Keratinocyte (primary cell): ENCODE measurements at regions not wholly inside any gene's neighbourhood (a gene's known extent, or its start where the extent isn't known, plus 50 kb on each side); places are given as distances from the start of the nearest gene placed in this dataset.

Experiments
- DNase-seq: peaks from one replicate; pipeline ENCODE4 v3.0.0-alpha.2; 2011; ENCODE audit warnings: low read depth, missing footprints, low spot score
- FAIRE-seq: peaks from 2 replicates; lab custom pipeline; 2011; peaks lifted over from hg19 to GRCh38; lab: Jason Lieb, UNC
- H2AFZ ChIP-seq: 2 replicates; pipeline ENCODE4 v1.6.0; 2012; ENCODE audit warnings: low read length, control low read depth, inconsistent platforms; ENCODE audit not compliant: control insufficient read depth
- H3K27ac ChIP-seq: 2 replicates; pipeline ENCODE4 v1.5.1; 2011; ENCODE audit warnings: low read length; ENCODE audit not compliant: control insufficient read depth, insufficient read depth
- H3K27me3 ChIP-seq: 3 replicates; pipeline ENCODE4 v1.6.0; 2011; ENCODE audit warnings: low read length; ENCODE audit not compliant: control insufficient read depth, insufficient read depth; ENCODE audit errors: extremely low read depth
- H3K36me3 ChIP-seq, 2 experiments: 2 replicates in 1 of 2; 3 replicates in 1 of 2; pipeline ENCODE4 v1.5.1; 2011; ENCODE audit warnings: low read length in 2 of 2, mild to moderate bottlenecking in 1 of 2; ENCODE audit not compliant: control insufficient read depth in 2 of 2, insufficient read depth in 2 of 2; ENCODE audit errors: extremely low read depth in 1 of 2
- H3K4me1 ChIP-seq: 3 replicates; pipeline ENCODE4 v1.5.1; 2011; ENCODE audit warnings: low read length; ENCODE audit not compliant: control insufficient read depth, insufficient read depth; ENCODE audit errors: extremely low read depth
- H3K4me2 ChIP-seq: 3 replicates; pipeline ENCODE4 v1.6.0; 2011; ENCODE audit warnings: low read depth, low read length; ENCODE audit not compliant: control insufficient read depth, insufficient read depth; ENCODE audit errors: extremely low read depth
- H3K4me3 ChIP-seq, 3 experiments: fragments of 200-600 bp in 1 of 3; sonication (generic) in 1 of 3; 2 replicates in 2 of 3; 3 replicates in 1 of 3; pipeline ENCODE4 v1.5.1; 2011 to 2016; ENCODE audit warnings: low read length in 3 of 3, mild to moderate bottlenecking in 3 of 3, control low read depth in 2 of 3, inconsistent platforms in 1 of 3, low read depth in 1 of 3, mixed read lengths in 1 of 3, mixed run types in 1 of 3, moderate library complexity in 1 of 3; ENCODE audit not compliant: control insufficient read depth in 2 of 3, insufficient read depth in 2 of 3; ENCODE audit errors: extremely low read depth in 1 of 3
- H3K79me2 ChIP-seq: 2 replicates; pipeline ENCODE4 v1.6.0; 2012; ENCODE audit warnings: low read length; ENCODE audit not compliant: control insufficient read depth, insufficient read depth
- H3K9ac ChIP-seq: 3 replicates; pipeline ENCODE4 v1.6.0; 2011; ENCODE audit warnings: low read length; ENCODE audit not compliant: control insufficient read depth, insufficient read depth; ENCODE audit errors: extremely low read depth
- H3K9me1 ChIP-seq: 3 replicates; pipeline ENCODE4 v1.6.0; 2011; ENCODE audit warnings: low read length; ENCODE audit not compliant: control insufficient read depth, insufficient read depth; ENCODE audit errors: extremely low read depth
- H3K9me3 ChIP-seq: 2 replicates; pipeline ENCODE4 v1.5.1; 2012; ENCODE audit warnings: low read depth, low read length; ENCODE audit not compliant: control insufficient read depth
- H4K20me1 ChIP-seq: 3 replicates; pipeline ENCODE4 v1.6.0; 2011; ENCODE audit warnings: low read length; ENCODE audit not compliant: control insufficient read depth, insufficient read depth; ENCODE audit errors: extremely low read depth
- EZH2 ChIP-seq: IDR thresholded peaks from one replicate; pipeline ENCODE4 v1.6.1; 2012; ENCODE audit warnings: inconsistent platforms, mild to moderate bottlenecking, low read length, moderate library complexity
- dilution Hi-C: fragments of 300-500 bp; cut with MboI; formaldehyde crosslinking; loops from one replicate; pipeline ENCODE4 v1.7.0; 2020; ENCODE audit warnings: low sequenced_read_pairs; ENCODE audit not compliant: extremely low pct_ligation_motif_present
- TF ChIP-seq, protein P1 (sequence below), 3 experiments: IDR thresholded peaks in 1 of 3; conservative IDR thresholded peaks in 1 of 3; optimal IDR thresholded peaks in 1 of 3; 2 replicates in 2 of 3; 3 replicates in 1 of 3; pipeline versions ENCODE3 to v1.5.1; 2011; ENCODE audit warnings: low read length in 3 of 3, mild to moderate bottlenecking in 3 of 3, moderate library complexity in 2 of 3, control low read depth in 1 of 3, inconsistent platforms in 1 of 3; ENCODE audit not compliant: insufficient read depth in 2 of 3; ENCODE audit errors: extremely low read depth in 1 of 3

DNA sequence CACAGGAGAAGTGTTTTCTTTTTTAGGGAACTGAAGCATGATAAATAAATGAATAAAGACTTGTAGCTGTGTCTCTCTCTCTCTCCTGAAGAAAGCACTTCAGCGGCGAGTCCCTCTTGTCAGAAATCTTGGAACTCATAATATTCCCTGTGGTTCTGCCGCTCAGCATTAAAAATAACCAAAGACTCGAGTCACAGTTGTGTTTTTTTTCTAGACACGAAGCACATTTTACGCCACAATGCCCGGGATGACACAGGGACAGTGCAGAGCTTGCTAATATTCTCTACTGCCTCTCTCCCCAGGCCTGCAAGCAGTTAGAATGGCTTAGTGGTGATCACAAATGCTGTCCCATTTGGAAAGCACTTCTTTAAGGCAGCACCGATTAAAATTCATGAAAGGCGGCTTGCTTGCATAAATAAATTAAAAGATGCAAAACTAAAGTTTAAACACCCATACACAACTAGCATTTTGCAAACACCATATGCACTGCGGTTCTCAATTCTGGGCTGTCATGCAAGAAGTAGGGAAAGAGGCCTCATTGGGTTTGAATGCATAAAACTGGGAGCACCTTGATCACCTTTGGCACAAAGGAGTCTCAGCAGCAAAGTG lies 597.4 kb downstream of the SOX6 start:
- Histone ChIP-seq H3K4me2 (no peak overlapping the region), H3K9ac (no peak overlapping the region), H3K4me3 (no peak overlapping the region), H2AFZ (no peak overlapping the region), H3K36me3 (no peaks in the 10 kb centered on the region), H3K9me1 (no peaks in the 10 kb centered on the region), H3K79me2 (no peaks in the 10 kb centered on the region), H3K9me3 (no peaks in the 10 kb centered on the region), H3K27ac (no peak overlapping the region), H4K20me1 (no peaks in the 10 kb centered on the region), H3K4me1 (no peaks in the 10 kb centered on the region), H3K27me3 (no peaks in the 10 kb centered on the region)
- dilution Hi-C loops, result no loop called here
- TF ChIP-seq EZH2, result no peak
- TF ChIP-seq, protein P1, sequence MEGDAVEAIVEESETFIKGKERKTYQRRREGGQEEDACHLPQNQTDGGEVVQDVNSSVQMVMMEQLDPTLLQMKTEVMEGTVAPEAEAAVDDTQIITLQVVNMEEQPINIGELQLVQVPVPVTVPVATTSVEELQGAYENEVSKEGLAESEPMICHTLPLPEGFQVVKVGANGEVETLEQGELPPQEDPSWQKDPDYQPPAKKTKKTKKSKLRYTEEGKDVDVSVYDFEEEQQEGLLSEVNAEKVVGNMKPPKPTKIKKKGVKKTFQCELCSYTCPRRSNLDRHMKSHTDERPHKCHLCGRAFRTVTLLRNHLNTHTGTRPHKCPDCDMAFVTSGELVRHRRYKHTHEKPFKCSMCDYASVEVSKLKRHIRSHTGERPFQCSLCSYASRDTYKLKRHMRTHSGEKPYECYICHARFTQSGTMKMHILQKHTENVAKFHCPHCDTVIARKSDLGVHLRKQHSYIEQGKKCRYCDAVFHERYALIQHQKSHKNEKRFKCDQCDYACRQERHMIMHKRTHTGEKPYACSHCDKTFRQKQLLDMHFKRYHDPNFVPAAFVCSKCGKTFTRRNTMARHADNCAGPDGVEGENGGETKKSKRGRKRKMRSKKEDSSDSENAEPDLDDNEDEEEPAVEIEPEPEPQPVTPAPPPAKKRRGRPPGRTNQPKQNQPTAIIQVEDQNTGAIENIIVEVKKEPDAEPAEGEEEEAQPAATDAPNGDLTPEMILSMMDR (optimal IDR thresholded peaks at IDR 0.05 in 1 of 3, IDR thresholded peaks at IDR 0.05 in 1 of 3, conservative IDR thresholded peaks at IDR 0.05 in 1 of 3; ENCODE audit: extremely low read depth in 1 of 3, insufficient read depth in 2 of 3, low read length in 3 of 3), result no peak
- DNase-seq (no peak), FAIRE-seq (no peak)

GRCh38 chr11:15761235-15761634 lies 595.1 kb downstream of the SOX6 start:
- no peak for DNase-seq
- no peak overlapping the region for H3K27ac ChIP-seq
- H3K27me3 ChIP-seq, result no peaks in the 10 kb centered on the region
- no peak overlapping the region for H2AFZ ChIP-seq
- H3K4me3 ChIP-seq, result no peak overlapping the region
- no peaks in the 10 kb centered on the region for H3K9me3 ChIP-seq
- H3K79me2 ChIP-seq, result no peaks in the 10 kb centered on the region
- FAIRE-seq, result no peak
- no peaks in the 10 kb centered on the region for H3K36me3 ChIP-seq
- TF ChIP-seq, protein P1 (optimal IDR thresholded peaks at IDR 0.05 in 1 of 3, IDR thresholded peaks at IDR 0.05 in 1 of 3, conservative IDR thresholded peaks at IDR 0.05 in 1 of 3; ENCODE audit: extremely low read depth in 1 of 3, insufficient read depth in 2 of 3, low read length in 3 of 3), result no peak
- TF ChIP-seq EZH2, result no peak
- no peak overlapping the region for H3K9ac ChIP-seq
- no peaks in the 10 kb centered on the region for H3K9me1 ChIP-seq
- H3K4me1 ChIP-seq, result no peaks in the 10 kb centered on the region
- no peak overlapping the region for H3K4me2 ChIP-seq
- dilution Hi-C loops, result no loop called here
- H4K20me1 ChIP-seq, result no peaks in the 10 kb centered on the region
